ENCODE measurements at regions not wholly inside any gene's neighbourhood (a gene's known extent, or its start where the extent isn't known, plus 50 kb on each side); places are given as distances from the start of the nearest gene placed in this dataset.
A peak's percentile ranks its signal among the peaks of the same experiment; 100 is the strongest.

DNA sequence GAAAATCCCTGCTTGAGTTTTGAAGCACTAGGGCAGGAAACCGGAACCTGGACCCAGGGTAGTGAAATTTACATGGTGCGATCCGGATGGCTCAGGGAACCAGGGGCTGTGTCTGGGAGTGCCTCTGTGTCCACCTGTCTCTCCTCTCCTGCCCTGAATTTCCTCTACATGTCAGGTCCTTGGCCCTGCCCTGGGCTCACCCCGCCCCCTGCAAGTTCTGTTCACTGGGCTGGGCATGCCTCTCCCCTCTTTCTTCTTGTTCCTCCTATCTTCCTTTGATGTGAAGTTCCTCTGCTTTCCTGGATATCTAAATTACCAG lies 435.9 kb upstream of the RBMS3 start:
- no peaks in the 10 kb centered on the region for H3K27me3 ChIP-seq (replicated peaks in 1 of 4; ENCODE audit: control insufficient read depth in 3 of 4, extremely low read depth in 1 of 4, insufficient read depth in 3 of 4, low read length in 3 of 4)
- no peak overlapping the region for H3K56ac ChIP-seq (replicated peaks; ENCODE audit: insufficient read length, low read depth, low read length)
- no peak overlapping the region for H3K27ac ChIP-seq (ENCODE audit: low read depth, low read length)
- FAIRE-seq (no peak), DNase-seq (ENCODE audit: low read depth in 1 of 2, low spot score in 2 of 2) (no peak)
- H3K14ac ChIP-seq (ENCODE audit: insufficient read length): no peak overlapping the region
- H3K4me3 ChIP-seq (ENCODE audit: extremely low read depth in 1 of 4, insufficient read depth in 2 of 4, low read depth in 3 of 4, low read length in 4 of 4): no peak overlapping the region
- no peaks in the 10 kb centered on the region for H3K79me1 ChIP-seq (ENCODE audit: low read depth, low read length)
- H2AK5ac ChIP-seq (ENCODE audit: low read depth, low read length): no peak overlapping the region
- 75% methylated on average over 4 of the region's 4 CpGs; no CpG with 5 or more reads in 1 of the 2 experiments for WGBS, 2 experiments (ENCODE audit: extremely low coverage in 1 of 2, insufficient coverage in 1 of 2, insufficient read length in 1 of 2, insufficient replicate concordance in 2 of 2, low coverage in 1 of 2, low lambda C conversion rate in 2 of 2, missing lambda C conversion rate in 1 of 2)
- no peak overlapping the region for H2BK5ac ChIP-seq (ENCODE audit: low read depth, low read length)
- TF ChIP-seq CREB1 (IDR thresholded peaks at IDR 0.05) (no peak), TEAD4 (IDR thresholded peaks at IDR 0.05; ENCODE audit: low read depth, low read length) (no peak), KDM1A (IDR thresholded peaks at IDR 0.05; ENCODE audit: borderline replicate concordance, low read length) (no peak), SP1 (IDR thresholded peaks at IDR 0.05; ENCODE audit: low read depth, low read length) (no peak), SIX5 (IDR thresholded peaks at IDR 0.05; ENCODE audit: low read depth, low read length) (no peak)
- ChIA-PET CTCF (ENCODE audit: partially characterized antibody) (interaction anchor here (1.4 kb wide), 1 partner anchor 18 kb away, joined by 3 read pairs; no protein-coding TSS in a partner anchor), POLR2A (ENCODE audit: partially characterized antibody) (no interaction called here)
- H4K8ac ChIP-seq (ENCODE audit: extremely low read depth, insufficient read depth, low read length): no peak overlapping the region
- no peaks in the 10 kb centered on the region; the same call in 1 of the 2 replicates for H3K23me2 ChIP-seq (ENCODE audit: low read depth, low read length)
- no peak overlapping the region for H2BK12ac ChIP-seq (ENCODE audit: low read depth, low read length)
- H2BK20ac ChIP-seq (ENCODE audit: low read length): no peak overlapping the region
- no peak overlapping the region; the same call in 1 of the 2 replicates for H3K18ac ChIP-seq (ENCODE audit: extremely low read depth, low read length)
- H2AFZ ChIP-seq (ENCODE audit: low read length): 0 out of 2 replicates have a peak overlapping the region, but pooled peaks have one; percentile 1
- H4K91ac ChIP-seq (replicated peaks; ENCODE audit: insufficient read length, low read length): no peak overlapping the region
- no peak overlapping the region for H3K9ac ChIP-seq (replicated peaks in 1 of 4; ENCODE audit: extremely low read depth in 1 of 4, low read depth in 3 of 4, low read length in 3 of 4)
- peak overlapping the region in 1 of 2 experiments; percentile 10; a peak in 1 of 4 replicates for H3K4me2 ChIP-seq (ENCODE audit: insufficient read depth in 1 of 2, low read depth in 2 of 2, low read length in 2 of 2)
- H3K4ac ChIP-seq (replicated peaks; ENCODE audit: insufficient read length, low read depth, low read length): no peak overlapping the region
- no peaks in the 10 kb centered on the region for H3K36me3 ChIP-seq (ENCODE audit: control insufficient read depth in 2 of 4, insufficient read depth in 4 of 4, low read length in 3 of 4)
- H3K4me1 ChIP-seq (replicated peaks in 1 of 4; ENCODE audit: control insufficient read depth in 3 of 4, insufficient read depth in 4 of 4, low read length in 3 of 4): peaks cover 0 to 4% (median 0%) of the 10 kb centered on the region in 4 experiments; a peak in 2 of 7 replicates
- H4K20me1 ChIP-seq (replicated peaks in 1 of 2; ENCODE audit: control insufficient read depth in 1 of 2, insufficient read depth in 2 of 2, low read length in 2 of 2): no peaks in the 10 kb centered on the region
- H2BK15ac ChIP-seq (ENCODE audit: low read length): no peak overlapping the region
- no peak overlapping the region for H4K5ac ChIP-seq (ENCODE audit: insufficient read length, low read depth, low read length)
- no peak overlapping the region for H2BK120ac ChIP-seq (replicated peaks; ENCODE audit: low read depth, low read length)
- no peaks in the 10 kb centered on the region for H3K79me2 ChIP-seq (ENCODE audit: control insufficient read depth in 1 of 2, insufficient read depth in 2 of 2, low read length in 2 of 2)
- no peaks in the 10 kb centered on the region for H3K9me3 ChIP-seq (ENCODE audit: insufficient read depth in 2 of 2, low read depth in 1 of 2, low read length in 1 of 2)
- no peak overlapping the region for H3K23ac ChIP-seq (ENCODE audit: insufficient read length)

All from H1 (cell line).